GM18907 (cell line): ENCODE measurements at regions not wholly inside any gene's neighbourhood (a gene's known extent, or its start where the extent isn't known, plus 50 kb on each side); places are given as distances from the start of the nearest gene placed in this dataset.

Experiments used
- ATAC-seq: cut with Tn5 transposase; IDR thresholded peaks from one replicate; pipeline ENCODE4 v1.9.1; 2021; ENCODE audit warnings: mild to moderate bottlenecking, moderate library complexity; ENCODE audit not compliant: unreplicated experiment

DNA sequence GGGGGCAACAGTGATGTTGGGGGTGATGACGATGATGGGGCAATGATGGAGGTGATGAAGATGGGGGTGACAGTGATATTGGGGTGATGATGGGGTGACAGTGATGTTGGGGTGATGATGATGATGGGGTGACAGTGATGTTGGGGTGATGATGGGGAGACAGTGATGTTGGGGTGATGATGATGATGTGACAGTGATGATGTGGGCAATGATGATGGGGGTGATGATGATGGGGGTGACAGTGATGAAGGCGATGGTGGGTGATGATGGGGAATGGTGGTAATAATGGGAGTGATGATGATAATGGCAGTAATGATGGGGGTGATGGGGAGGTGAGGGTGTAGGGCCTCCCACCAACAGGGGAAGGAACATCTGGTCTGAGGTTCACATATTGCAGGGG, 150.6 kb downstream of the ERMARD start:
- ATAC-seq = no peak

DNA sequence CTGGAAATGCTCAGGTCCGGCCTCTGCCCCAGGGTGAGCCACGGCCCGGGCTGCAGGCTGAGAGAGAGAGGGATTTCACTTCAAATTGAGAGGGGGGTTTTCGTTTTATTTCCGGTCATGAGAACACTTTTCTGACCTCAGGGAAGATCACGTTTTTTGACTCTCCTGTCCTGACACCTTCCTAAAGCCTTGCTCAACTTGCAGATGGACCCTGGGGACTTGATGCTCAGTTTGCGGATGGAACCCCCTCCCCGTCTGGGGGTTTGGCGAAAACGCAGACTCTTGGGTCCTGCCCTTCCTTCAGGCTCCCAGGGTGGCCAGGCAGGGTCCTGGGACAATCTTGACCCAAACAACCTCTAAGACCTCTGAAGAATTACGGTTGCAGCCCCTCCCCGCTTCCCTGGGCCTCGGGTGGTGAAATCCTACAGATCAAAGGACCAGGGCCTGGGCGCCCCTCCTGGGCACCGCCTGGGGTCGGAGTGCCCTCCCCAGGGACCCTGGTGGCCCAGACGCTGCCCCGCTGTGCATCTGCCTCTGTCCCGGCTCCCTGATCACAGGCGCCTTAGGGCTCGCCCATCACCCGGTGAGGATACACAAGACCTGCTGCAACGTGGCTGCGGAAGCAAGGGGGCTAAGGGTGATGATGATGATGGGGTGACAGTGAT, 148.2 kb downstream of the ERMARD start:
- no peak for ATAC-seq

DNA sequence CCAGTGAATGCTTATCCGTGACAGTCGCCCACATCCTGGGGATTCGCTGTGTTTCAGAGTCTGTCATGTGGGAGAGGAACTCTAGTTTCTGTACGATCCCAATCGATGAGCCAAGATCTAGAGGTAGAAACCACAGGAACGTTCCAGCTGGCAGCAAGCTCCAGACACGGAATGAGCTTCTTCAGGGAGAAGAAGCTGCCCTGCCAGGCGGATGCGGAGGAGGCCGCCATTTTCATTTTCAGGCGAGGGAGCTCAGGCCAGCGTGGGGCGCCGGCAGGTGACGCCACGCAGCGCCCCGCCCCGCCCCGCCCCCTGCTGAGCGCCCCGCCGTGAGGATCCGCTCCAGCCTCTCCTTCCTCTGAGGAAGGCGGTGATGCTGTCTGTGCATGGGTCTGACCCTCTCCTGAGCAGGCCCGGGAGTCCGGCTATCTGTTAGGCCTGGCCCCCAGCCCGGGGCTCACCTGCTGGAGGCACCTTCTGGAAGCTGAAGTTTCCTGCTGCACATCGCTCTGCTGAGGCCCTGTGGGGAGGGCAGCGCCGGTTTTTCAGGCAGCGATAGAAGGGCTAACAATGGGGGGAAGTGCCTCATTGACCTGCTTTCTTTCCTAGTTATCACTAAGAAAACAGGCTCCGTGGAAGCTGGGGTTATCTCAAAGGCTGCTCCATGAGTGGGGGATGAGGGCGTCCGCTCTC, 147.5 kb downstream of the ERMARD start:
- ATAC-seq = no peak

DNA sequence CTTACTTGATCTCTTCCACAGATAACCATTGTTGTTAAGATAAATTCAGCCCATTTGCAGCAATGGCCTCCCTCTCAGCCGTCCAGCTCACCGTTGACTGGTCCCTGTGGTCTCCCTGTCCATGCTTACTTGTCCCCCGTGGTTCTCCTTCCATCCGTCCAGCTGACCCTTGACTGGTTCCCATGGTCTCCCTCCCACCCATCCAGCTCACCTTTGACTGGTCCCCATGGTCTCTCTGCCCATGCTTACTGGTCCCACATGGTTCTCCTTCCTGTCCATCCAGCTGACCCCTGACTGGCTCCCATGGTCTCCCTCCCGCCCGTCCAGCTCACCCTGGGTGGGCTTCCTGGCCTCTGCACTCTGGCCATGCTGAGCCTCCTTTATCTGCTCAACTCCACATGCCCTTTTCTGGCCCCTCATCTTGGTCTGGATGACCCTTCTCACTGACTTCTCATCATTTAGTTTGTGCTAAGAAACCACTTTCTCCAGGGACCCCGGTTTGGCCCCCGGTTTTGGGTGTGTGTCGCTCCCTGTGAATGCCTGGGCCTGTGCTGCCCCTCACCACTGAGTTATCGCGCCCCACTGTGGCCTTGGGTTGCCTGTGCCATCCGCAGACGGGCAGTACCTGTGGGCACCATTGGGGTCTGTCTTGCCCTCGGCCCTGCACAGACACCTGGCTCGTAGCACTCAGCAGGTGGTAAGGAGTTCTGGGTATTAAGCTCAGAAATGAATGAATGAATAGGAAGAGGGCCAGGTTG, 146.4 kb downstream of the ERMARD start:
- ATAC-seq = no peak

DNA sequence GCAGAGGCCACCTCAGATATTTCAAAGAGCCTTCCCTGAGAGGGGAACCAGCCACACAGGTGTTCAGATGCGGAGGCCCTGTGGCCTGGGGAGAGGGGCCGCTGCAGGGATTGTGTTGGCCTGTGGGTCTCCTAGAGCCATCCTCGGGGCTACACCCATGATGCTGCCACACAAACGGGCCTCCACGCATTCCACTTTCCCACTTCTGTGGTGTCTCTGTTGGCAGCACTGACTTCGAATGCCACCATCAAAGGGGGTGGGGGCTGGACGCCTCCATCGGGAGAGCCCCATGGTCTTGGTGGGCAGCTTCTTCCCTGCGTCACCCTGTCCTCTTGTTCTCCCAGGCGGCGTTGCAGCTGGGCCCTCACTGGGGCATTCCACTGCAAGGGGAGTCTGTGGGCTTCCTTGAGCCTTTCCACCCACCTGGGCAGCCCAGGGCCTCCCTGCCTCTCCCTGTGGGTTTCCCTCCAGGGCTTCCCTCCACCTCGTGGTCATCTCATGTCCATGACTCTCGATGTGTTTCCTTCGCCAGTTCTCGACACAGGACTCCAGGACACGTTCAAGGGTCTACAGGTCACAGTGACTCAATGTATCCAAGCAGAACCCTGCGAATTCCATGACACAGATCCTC, 145.5 kb downstream of the ERMARD start:
- no peak for ATAC-seq

DNA sequence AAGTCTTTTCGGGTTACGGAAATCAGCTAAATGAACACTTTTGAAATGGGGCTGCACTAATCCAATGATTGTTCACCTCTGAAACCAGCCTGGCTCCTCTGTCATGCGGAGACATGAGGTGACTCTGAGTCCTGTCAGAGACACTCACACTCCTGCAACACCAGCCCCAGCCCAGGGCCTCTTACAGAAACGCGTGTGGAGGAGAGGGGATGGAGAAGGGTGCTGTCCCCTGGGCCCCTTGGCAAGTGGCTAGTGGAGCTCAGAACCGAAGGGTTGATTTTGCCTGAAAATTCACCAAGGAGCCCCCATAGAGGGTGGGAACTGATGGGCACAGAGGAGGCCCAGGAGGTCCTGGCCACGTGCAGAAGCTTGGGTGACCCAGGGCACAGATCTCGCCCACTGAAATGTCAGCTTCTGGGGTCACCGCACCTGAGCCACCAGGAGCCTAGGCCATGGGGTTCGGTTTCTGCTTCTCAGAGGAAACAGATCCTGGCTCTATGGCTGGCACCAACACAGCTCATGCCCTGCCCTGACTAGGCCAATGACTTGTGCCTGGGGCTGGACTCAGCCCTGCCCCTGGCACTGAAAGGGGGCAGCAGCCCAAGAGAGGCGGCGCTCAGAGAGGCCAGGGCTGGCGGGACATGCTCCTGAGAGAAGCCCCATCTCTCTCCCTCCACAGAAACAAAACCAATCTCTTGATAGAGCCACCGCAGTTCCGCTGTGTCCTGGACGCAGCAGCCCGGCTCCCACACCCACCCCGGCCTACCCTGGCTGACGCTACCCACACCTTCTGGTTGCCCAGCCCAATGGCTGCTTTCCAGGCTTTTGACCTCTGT, 144.7 kb downstream of the ERMARD start:
- ATAC-seq = no peak

DNA sequence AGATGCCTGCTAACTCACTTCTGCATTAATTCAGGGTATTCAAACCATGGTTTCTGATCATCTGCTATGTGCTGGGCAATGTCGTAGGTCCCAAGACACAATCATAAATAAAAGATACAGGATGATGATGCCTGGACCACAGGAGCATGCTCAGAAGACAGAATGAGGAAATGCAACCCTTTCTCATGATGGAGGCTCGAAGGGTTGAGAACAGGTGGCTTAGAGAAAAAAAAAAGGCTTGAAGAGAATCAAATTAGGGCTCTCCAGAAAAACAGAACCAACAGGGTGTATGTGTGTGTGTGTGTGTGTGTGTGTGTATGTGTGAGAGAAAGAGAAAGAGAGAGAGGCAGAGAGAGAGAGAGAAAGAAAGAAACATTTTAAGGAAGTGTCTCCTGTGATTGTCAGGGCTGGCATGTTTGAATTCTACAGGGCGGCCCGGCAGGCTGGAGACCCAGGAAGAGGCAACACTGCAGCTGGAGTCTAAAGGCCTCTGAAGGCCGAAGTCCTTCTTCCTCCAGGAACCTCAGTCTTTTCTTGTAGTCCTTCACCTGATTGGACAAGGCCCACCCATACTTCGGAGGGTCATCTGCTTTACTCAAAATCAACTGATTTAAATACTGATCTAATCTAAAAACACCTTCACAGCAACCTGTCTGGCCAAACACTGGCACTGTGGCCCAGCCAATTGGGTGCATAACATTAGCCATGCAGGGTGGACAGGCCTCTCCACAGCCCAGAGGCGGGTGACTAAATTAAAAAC, 143.8 kb downstream of the ERMARD start:
- ATAC-seq = no peak

DNA sequence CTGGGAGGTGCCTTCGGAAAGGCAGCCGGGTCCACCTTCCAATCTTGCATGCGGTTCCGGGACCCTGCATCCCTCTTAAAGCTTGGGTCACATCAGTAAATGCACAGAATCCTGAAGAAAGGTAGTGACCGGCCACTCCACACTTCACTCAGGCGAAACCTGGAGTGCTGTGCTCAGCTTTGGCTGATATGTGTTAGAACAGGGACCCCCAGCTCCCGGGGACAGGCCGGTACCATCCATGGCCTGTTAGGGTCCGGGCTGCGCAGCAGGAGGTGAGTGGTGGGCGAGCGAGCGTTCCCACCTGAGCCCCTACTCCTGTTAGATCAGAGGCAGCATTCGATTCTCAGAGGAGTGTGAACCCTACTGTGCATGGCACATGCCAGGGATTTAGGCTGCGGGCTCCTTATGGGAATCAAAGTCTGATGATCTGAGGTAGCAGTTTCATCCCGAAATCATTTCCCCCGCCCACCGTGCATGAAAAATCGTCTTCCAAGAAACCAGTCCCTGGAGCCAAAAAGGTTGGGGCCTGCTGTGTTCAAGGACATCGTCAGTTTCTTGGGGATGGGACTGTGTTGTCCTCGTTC, 143.0 kb downstream of the ERMARD start:
- no peak for ATAC-seq

DNA sequence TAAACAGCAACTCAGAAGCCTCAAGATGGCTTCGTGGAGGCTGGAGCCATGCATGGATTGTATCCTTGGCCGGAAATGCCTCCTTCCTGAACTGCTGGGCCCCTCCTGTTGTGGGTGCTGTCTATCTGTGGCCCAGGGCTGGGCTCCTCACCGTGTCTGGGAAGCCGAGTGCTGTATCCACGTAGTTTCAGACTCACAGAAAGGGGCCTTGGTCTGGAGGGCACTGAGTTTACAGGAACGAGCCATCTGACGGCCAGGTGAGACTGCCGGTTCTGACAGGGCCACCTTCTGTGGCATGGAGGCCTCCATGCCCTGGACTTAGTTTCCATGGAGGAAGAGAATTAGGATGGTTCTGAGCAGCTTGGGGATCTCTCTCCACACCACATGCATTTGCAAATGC, 142.2 kb downstream of the ERMARD start:
- no peak for ATAC-seq

DNA sequence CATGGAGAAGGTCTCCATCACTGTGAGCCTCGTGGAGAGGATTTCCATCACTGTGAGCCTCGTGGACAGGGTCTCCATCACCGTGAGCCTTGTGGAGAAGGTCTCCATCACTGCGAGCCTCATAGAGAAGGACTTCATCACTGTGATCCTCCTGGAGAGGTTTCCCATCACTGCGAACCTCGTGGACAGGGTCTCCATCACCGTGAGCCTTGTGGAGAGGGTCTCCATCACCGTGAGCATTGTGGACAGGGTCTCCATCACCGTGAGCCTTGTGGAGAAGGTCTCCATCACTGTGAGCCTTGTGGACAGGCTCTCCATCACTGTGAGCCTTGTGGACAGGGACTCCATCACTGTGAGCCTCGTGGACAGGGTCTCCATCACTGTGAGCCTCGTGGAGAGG, 140.4 kb downstream of the ERMARD start:
- no peak for ATAC-seq

DNA sequence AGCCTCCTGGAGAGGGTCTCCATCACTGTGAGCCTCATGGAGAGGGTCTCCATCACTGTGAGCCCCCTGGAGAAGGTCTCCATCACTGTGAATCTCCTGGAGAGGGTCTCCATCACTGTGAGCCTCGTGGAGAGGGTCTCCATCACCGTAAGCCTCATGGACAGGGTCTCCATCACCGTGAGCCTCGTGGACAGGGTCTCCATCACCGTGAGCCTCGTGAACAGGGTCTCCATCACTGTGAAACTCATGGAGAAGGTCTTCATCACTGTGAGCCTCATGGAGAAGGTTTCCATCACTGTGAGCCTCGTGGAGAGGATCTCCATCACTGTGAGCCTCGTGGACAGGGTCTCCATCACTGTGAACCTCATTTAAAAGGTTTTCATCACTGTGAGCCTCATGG, 140.0 kb downstream of the ERMARD start:
- ATAC-seq = no peak

DNA sequence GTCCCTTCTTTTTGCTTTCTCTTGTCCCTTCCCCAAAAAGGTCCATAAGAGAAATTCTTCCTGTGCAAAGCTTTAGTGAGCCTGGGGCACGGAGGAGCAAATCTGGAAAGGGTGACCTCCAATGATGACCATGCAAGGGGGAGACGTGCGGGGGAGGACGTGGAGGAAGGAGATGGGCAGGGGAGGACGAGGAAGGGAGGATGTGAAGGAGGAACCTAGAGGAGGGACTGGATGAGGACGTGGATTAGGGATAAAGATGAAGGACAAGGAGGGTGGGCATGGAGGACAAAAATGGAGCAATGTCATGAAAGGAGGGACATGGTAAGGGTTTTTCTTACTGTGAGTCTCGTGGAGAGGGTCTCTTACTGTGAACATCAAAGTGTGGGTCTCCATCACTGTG, 139.5 kb downstream of the ERMARD start:
- no peak for ATAC-seq

DNA sequence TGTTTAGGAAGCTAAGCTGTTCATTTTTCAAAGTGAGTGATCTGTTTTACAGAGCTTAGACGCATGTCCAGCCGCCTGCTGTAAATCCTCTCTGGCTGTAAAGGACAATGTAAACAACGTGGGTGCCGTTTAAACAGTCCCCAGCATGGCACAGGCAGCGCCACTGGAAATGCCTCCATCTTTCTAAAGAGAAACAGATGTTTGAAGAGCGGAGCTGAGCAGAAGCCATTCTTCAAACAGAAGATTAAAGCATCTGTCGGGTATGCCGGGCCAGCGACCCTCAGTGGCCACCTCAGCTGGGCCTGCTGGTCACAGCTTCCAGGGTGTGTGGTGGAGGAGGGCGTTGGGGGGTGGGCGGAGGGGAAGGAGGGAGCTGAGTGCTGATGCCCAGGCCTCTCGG, 138.6 kb downstream of the ERMARD start:
- no peak for ATAC-seq

DNA sequence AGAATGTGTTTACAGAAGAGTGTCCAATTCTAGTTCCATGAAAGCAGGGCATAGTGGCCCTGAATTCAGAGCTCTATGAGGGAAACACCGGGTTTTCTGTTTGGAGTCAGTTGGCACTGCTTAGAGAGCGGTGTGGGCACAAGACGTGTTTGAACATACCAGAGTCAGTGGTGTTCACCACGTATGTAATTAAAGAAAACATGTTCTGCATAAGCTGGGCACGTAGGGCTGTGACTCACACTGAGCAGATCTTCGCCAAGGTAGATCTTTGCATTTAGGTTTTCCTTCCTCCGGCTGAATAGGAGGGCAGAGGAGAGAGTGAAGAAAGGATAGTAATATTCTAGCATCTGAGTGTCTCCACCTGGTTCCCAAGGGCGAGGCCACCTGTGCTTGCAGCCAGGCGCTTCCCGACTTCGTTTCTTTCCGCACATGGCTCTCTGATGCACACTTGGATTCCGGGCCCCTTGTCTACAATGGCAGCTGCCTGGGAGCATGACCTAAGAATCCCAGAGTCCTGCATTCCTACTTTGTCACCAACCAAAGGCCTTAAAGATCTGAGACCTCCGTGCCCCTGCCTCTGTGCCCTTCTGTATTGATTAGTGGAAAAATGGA, 136.2 kb downstream of the ERMARD start:
- no peak for ATAC-seq

DNA sequence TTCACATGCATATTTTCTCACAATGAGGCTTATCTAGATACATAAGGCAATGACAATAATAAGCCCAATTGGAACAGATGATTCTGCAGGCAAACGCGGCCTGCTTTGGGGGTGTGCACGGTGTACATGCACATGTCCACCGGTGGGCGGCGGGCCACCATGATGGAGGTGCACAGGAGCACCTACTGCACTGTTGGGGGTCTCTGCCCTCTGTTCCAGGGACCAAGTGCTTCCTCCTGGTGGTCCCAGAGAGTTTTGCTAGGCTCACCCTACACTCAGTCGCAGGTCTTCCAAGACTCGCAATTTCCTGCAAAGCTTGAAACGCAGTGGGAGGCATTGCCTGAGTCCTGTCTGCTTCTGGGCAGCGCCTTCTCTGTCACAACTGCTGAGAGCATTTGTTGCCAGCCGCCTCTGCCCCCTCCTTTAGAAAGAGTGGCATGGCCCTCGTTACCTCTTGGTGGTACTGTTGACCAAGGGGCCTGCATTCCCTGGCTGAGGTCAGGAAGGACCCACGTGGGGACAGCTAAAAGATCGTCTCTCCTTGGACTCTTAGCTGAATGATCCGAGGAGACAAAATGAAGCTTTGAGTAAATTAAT, 135.3 kb downstream of the ERMARD start:
- no peak for ATAC-seq

DNA sequence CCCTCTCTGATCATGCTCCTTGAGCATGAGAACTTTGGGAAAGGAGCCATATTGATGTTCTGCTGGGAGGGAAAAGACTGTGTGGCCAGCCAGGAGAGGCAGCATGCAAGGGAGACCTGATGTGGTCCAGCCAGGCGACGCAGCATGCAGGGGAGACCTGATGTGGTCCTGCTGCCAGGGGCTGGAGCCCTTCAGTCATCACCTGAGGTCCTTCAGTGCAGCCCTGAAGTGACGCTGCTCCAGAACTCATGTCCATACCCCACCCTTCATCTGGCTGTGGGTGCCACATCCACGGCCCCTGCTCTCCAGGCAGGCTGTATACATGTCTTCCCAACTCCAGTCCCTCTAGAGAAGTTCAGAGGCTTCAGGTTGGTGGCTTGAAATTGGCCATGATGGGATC, 134.4 kb downstream of the ERMARD start:
- ATAC-seq = no peak

DNA sequence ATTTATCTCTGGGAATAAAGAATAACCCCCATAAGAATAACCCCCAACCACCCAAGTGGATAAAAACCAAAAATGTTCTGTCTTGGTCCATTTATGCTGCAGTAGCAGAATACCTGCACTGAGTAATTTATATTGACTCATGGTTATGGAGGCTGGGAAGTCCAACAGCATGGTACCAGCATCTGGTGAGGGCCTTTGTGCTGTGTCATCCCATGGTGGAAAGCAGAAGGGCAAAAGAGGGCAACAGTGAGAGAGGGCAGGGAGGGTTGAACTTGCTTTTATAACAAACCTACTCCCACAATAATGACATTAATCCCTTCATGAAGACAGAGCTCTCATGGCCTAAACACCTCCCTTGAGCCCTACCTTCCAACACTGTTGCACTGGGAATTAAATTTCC, 133.7 kb downstream of the ERMARD start:
- no peak for ATAC-seq

DNA sequence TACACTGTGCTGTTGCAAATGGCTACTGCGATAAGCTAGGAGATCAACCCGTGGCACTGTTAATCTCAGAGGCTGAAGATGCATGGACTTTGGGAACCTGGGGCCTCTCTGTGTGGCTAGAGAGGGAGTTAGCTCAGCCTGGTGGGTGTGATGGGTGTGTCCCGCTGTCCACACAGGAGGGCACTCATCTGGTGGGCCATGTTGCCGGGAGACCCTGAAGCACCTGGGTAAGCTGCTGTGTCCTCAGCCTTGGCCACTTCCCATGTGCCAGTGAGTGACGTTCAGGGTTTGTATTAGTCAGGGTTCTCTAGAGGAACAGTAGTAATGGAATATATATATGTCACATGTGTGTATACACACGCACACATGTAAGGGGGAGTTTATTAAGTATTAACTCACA, 132.7 kb downstream of the ERMARD start:
- ATAC-seq = no peak

DNA sequence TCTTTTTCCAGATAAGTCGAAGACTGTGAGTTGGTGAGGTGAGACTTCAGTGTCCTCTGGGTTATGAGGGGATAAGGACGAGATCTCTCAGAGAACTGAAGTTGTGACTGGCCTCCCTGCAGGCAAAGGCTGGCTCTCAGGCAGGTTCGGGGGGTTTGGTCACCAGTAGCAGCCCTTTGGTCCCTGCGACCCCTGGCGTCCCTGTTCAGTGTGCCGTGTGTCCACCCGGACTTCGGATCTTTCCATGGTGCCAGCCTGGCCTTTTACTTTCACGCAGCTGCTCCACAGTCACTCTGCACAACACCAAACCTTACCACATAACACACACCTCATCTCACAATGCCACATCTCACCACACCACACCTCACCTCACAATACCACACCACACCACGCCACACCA, 131.9 kb downstream of the ERMARD start:
- ATAC-seq = no peak
